KMS-11 (cell line): ENCODE measurements at regions not wholly inside any gene's neighbourhood (a gene's known extent, or its start where the extent isn't known, plus 50 kb on each side); places are given as distances from the start of the nearest gene placed in this dataset.

Experiments used
- H2AFZ ChIP-seq: fragments of 200-600 bp; sonication (generic); 2 replicates; pipeline ENCODE4 v1.6.1; 2016; ENCODE audit warnings: antibody characterized with exemption, mixed run types, low read depth
- H3K27ac ChIP-seq: fragments of 200-600 bp; sonication (generic); 2 replicates; pipeline ENCODE4 v1.6.1; 2016; ENCODE audit warnings: mild to moderate bottlenecking, mixed run types
- H3K27me3 ChIP-seq: fragments of 200-600 bp; sonication (generic); 2 replicates; pipeline ENCODE4 v1.6.1; 2017; ENCODE audit warnings: mild to moderate bottlenecking, low read depth, mixed run types, moderate library complexity; ENCODE audit not compliant: insufficient read depth
- H3K36me3 ChIP-seq: fragments of 200-600 bp; sonication (generic); 2 replicates; pipeline ENCODE4 v1.6.1; 2017; ENCODE audit warnings: mild to moderate bottlenecking, mixed run types; ENCODE audit not compliant: insufficient read depth
- H3K4me1 ChIP-seq: fragments of 200-600 bp; sonication (generic); 2 replicates; pipeline ENCODE4 v1.6.1; 2016; ENCODE audit warnings: mild to moderate bottlenecking, low read depth, mixed run types; ENCODE audit not compliant: poor library complexity, severe bottlenecking
- H3K4me2 ChIP-seq: fragments of 200-600 bp; sonication (generic); 2 replicates; pipeline ENCODE4 v1.7.0; 2016; ENCODE audit warnings: mild to moderate bottlenecking, mixed run types
- H3K4me3 ChIP-seq: fragments of 200-600 bp; sonication (generic); IDR thresholded peaks from 2 replicates; pipeline ENCODE4 v1.6.1; 2017; ENCODE audit warnings: low read depth, low read length, mixed read lengths; ENCODE audit not compliant: insufficient read depth
- H3K79me2 ChIP-seq: fragments of 200-600 bp; sonication (generic); 2 replicates; pipeline ENCODE4 v1.6.1; 2016; ENCODE audit warnings: low read depth, mixed run types; ENCODE audit not compliant: insufficient read depth
- H3K9ac ChIP-seq: fragments of 200-600 bp; sonication (generic); 2 replicates; pipeline ENCODE4 v1.6.1; 2016; ENCODE audit warnings: mild to moderate bottlenecking, mixed run types
- H4K20me1 ChIP-seq: fragments of 200-600 bp; sonication (generic); 2 replicates; pipeline ENCODE4 v1.6.1; 2016; ENCODE audit warnings: mild to moderate bottlenecking, mixed run types; ENCODE audit not compliant: insufficient read depth
- CTCF ChIP-seq: fragments of 200-600 bp; sonication (generic); conservative IDR thresholded peaks from 2 replicates; pipeline ENCODE4 v1.6.1; 2017; ENCODE audit warnings: low read depth, mild to moderate bottlenecking, antibody characterized with exemption, low read length, moderate library complexity, mixed read lengths

DNA sequence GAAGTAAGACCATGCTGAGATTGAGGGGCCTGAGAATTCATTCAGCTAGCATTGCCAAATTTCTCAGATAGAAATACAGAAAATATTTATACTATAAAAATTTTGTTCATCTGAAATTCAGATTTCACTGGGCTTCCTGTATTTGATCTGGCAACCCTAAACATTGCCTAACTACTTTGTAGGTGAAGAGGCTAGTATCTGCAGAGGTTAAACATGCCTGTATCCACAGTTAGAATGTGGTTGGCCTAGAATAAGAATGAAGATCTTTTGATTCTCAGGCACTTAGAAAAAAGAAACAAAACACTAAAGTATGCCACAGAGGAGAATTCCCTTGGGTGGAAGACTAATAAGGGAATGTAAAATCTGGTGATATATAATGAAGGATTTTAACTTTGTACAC lies 189.0 kb downstream of the DIPK2A start:
- Histone ChIP-seq H3K4me2 (no peak overlapping the region), H3K4me3 (no peak overlapping the region), H2AFZ (no peak overlapping the region), H4K20me1 (no peaks in the 10 kb centered on the region), H3K9ac (no peak overlapping the region), H3K27me3 (no peaks in the 10 kb centered on the region), H3K4me1 (no peaks in the 10 kb centered on the region), H3K27ac (no peak overlapping the region), H3K79me2 (no peaks in the 10 kb centered on the region), H3K36me3 (no peaks in the 10 kb centered on the region)
- TF ChIP-seq CTCF, result no peak

DNA sequence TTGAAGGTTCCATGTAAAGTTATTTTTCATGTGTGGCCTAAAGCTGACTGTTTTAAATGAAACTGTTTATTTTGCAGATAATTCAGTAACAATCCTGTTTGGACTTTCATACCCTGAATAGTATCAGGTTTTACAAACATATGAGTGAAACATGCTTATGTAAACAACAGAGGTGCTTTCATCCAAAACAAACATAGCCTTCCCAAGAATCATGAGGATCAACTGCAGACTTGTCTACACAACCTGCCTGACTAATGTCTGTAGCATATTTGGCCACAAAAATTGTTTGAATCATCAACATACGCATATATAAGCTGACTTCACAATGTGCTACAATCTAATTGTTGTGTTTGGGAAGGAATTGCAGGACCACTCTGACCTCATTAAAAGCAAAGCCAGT lies 190.4 kb downstream of the DIPK2A start:
- Histone ChIP-seq H3K79me2 (no peaks in the 10 kb centered on the region), H4K20me1 (no peaks in the 10 kb centered on the region), H3K27me3 (no peaks in the 10 kb centered on the region), H2AFZ (no peak overlapping the region), H3K9ac (no peak overlapping the region), H3K4me2 (no peak overlapping the region), H3K27ac (no peak overlapping the region), H3K4me1 (peaks cover 2% of the 10 kb centered on the region), H3K4me3 (no peak overlapping the region), H3K36me3 (no peaks in the 10 kb centered on the region)
- no peak for TF ChIP-seq CTCF

- no peak for TF ChIP-seq CTCF
- H3K27ac ChIP-seq, result no peak overlapping the region
- H3K36me3 ChIP-seq, result no peaks in the 10 kb centered on the region
- H3K27me3 ChIP-seq, result no peaks in the 10 kb centered on the region
- H3K4me1 ChIP-seq, result peaks cover 14% of the 10 kb centered on the region
- no peak overlapping the region for H3K4me3 ChIP-seq
- no peaks in the 10 kb centered on the region for H3K79me2 ChIP-seq
- no peaks in the 10 kb centered on the region for H4K20me1 ChIP-seq
- H2AFZ ChIP-seq, result no peak overlapping the region
- H3K4me2 ChIP-seq, result no peak overlapping the region
- no peak overlapping the region for H3K9ac ChIP-seq
These were observed 192.7 kb downstream of the DIPK2A start for GRCh38 chr3:144164352-144164751.

GRCh38 chr3:144165482-144165881 lies 193.9 kb downstream of the DIPK2A start:
- H2AFZ ChIP-seq, result no peak overlapping the region
- no peak overlapping the region for H3K9ac ChIP-seq
- H3K4me3 ChIP-seq, result no peak overlapping the region
- no peaks in the 10 kb centered on the region for H4K20me1 ChIP-seq
- no peak for TF ChIP-seq CTCF
- H3K4me1 ChIP-seq, result peaks cover 14% of the 10 kb centered on the region
- no peaks in the 10 kb centered on the region for H3K27me3 ChIP-seq
- no peaks in the 10 kb centered on the region for H3K36me3 ChIP-seq
- no peaks in the 10 kb centered on the region for H3K79me2 ChIP-seq
- H3K27ac ChIP-seq, result no peak overlapping the region
- no peak overlapping the region for H3K4me2 ChIP-seq

DNA sequence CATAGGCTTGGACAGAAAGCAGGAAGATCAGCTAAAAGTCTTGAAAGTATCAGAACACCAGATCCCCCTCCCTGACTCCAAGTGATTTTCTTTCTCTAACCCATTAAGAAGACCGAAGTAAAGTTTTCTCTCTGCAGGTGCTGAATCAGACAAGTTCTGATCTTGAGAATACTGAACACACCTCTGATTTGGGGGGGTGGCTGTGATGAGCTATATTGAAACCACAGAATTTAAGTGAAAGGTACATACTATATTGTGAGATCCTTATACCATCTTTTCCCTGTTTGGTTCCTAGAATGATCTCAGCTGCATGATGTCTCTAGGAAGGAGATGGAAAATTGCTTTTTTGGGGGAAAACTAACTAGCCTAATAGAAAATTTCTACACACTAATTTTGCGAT lies 196.0 kb downstream of the DIPK2A start:
- H2AFZ ChIP-seq, result no peak overlapping the region
- no peaks in the 10 kb centered on the region for H4K20me1 ChIP-seq
- no peak for TF ChIP-seq CTCF
- no peaks in the 10 kb centered on the region for H3K36me3 ChIP-seq
- peaks cover 14% of the 10 kb centered on the region for H3K4me1 ChIP-seq
- no peaks in the 10 kb centered on the region for H3K79me2 ChIP-seq
- H3K4me3 ChIP-seq, result no peak overlapping the region
- no peaks in the 10 kb centered on the region for H3K27me3 ChIP-seq
- H3K9ac ChIP-seq, result no peak overlapping the region
- no peak overlapping the region for H3K27ac ChIP-seq
- no peak overlapping the region for H3K4me2 ChIP-seq
